ENCODE measurements at regions not wholly inside any gene's neighbourhood (a gene's known extent, or its start where the extent isn't known, plus 50 kb on each side); places are given as distances from the start of the nearest gene placed in this dataset.

GRCh38 chr13:89803839-89804238 is 1543.6 kb upstream of the MIR17HG start:
- no peaks in the 10 kb centered on the region for H3K27me3 ChIP-seq (ENCODE audit: insufficient read depth, low read length)
- H3K4me1 ChIP-seq (ENCODE audit: control insufficient read depth in 1 of 2, insufficient read depth in 2 of 2, low read length in 2 of 2): no peaks in the 10 kb centered on the region
- no peak for ATAC-seq
- H3K9me3 ChIP-seq (ENCODE audit: control insufficient read depth in 1 of 2, insufficient read depth in 1 of 2, low read depth in 1 of 2, low read length in 2 of 2): no peaks in the 10 kb centered on the region
- BruUV-seq (replicated peaks): no TSS peak
- ChIA-PET CTCF (no interaction called here), RAD21 (ENCODE audit: low non-redundant PET in 1 of 2, low total read pairs in 2 of 2, uncharacterized antibody in 2 of 2, unreplicated experiment in 2 of 2) (no interaction called here), POLR2A (no interaction called here)
- no peaks in the 10 kb centered on the region for H3K79me2 ChIP-seq (ENCODE audit: insufficient read depth, low read length)
- H3K36me3 ChIP-seq (ENCODE audit: control insufficient read depth in 1 of 2, insufficient read depth in 2 of 2, low read length in 2 of 2): no peaks in the 10 kb centered on the region
- no peak overlapping the region for H3K9ac ChIP-seq (ENCODE audit: low read length)
- intact Hi-C loops (cut with micrococcal nuclease): no loop called here
- H3K4me3 ChIP-seq (replicated peaks in 1 of 2; ENCODE audit: low read depth in 1 of 2, low read length in 2 of 2): no peak overlapping the region
- H3K27ac ChIP-seq (ENCODE audit: low read depth, low read length): no peak overlapping the region
- no peak overlapping the region for H2AFZ ChIP-seq (ENCODE audit: low read depth, low read length, poor library complexity, severe bottlenecking)
- no peaks in the 10 kb centered on the region for H3K9me2 ChIP-seq (ENCODE audit: insufficient read depth)
- no peaks in the 10 kb centered on the region for H4K20me1 ChIP-seq (ENCODE audit: insufficient read depth)
- DNase-seq (ENCODE audit: low read depth, low spot score): no peak
- TF ChIP-seq FOSL1 (IDR thresholded peaks at IDR 0.05; ENCODE audit: low read depth): no peak
- TF ChIP-seq EZH2 (IDR thresholded peaks at IDR 0.05): no peak
- no peak for TF ChIP-seq YY1 (IDR thresholded peaks at IDR 0.05; ENCODE audit: extremely low read depth, insufficient replicate concordance, low read depth, low read length)
- TF ChIP-seq SRF (IDR thresholded peaks at IDR 0.05; ENCODE audit: low read depth): no peak
- TF ChIP-seq ZFX (IDR thresholded peaks at IDR 0.05): no peak
- TF ChIP-seq EGR1 (IDR thresholded peaks at IDR 0.05; ENCODE audit: low read depth): no peak
- no peak for TF ChIP-seq POLR2A (IDR thresholded peaks at IDR 0.05; ENCODE audit: borderline replicate concordance, extremely low read depth, insufficient read depth, insufficient read length)
- no peak for TF ChIP-seq SP1 (IDR thresholded peaks at IDR 0.05; ENCODE audit: low read depth)
- TF ChIP-seq JUND (IDR thresholded peaks at IDR 0.05): no peak
- no peak for TF ChIP-seq CBX3 (IDR thresholded peaks at IDR 0.05; ENCODE audit: low read depth)
- no peak for TF ChIP-seq ZNF274 (IDR thresholded peaks at IDR 0.05; ENCODE audit: low read depth, low read length)
- TF ChIP-seq ELF1 (IDR thresholded peaks at IDR 0.05; ENCODE audit: borderline replicate concordance, low read depth): no peak
- no peak overlapping the region for H3K4me2 ChIP-seq (ENCODE audit: low read length)

- BruUV-seq (replicated peaks): no TSS peak
These were observed 1540.9 kb upstream of the MIR17HG start for GRCh38 chr13:89806594-89806993.

More at GRCh38 chr13:89806594-89806993, 1540.9 kb upstream of the MIR17HG start:
- H3K9me3 ChIP-seq (ENCODE audit: control insufficient read depth in 1 of 2, insufficient read depth in 1 of 2, low read depth in 1 of 2, low read length in 2 of 2): no peaks in the 10 kb centered on the region
- RAD21 ChIA-PET (ENCODE audit: low non-redundant PET in 1 of 2, low total read pairs in 2 of 2, uncharacterized antibody in 2 of 2, unreplicated experiment in 2 of 2): no interaction called here
- intact Hi-C loops (cut with micrococcal nuclease): no loop called here
- no peak overlapping the region for H3K9ac ChIP-seq (ENCODE audit: low read length)
- no peak overlapping the region for H3K4me2 ChIP-seq (ENCODE audit: low read length)
- H4K20me1 ChIP-seq (ENCODE audit: insufficient read depth): no peaks in the 10 kb centered on the region
- no peak overlapping the region for H3K27ac ChIP-seq (ENCODE audit: low read depth, low read length)
- CTCF ChIA-PET: no interaction called here
- no peaks in the 10 kb centered on the region for H3K27me3 ChIP-seq (ENCODE audit: insufficient read depth, low read length)
- ATAC-seq (no peak), DNase-seq (ENCODE audit: low read depth, low spot score) (no peak)
- no peaks in the 10 kb centered on the region for H3K79me2 ChIP-seq (ENCODE audit: insufficient read depth, low read length)
- TF ChIP-seq EGR1 (IDR thresholded peaks at IDR 0.05; ENCODE audit: low read depth): no peak
- no peak for TF ChIP-seq EZH2 (IDR thresholded peaks at IDR 0.05)
- no peak for TF ChIP-seq TCF7L2 (IDR thresholded peaks at IDR 0.05; ENCODE audit: borderline replicate concordance, extremely low read depth, insufficient read depth, insufficient read length)
- TF ChIP-seq ZFX (IDR thresholded peaks at IDR 0.05): no peak
- TF ChIP-seq YY1 (IDR thresholded peaks at IDR 0.05; ENCODE audit: extremely low read depth, insufficient replicate concordance, low read depth, low read length): no peak
- no peak for TF ChIP-seq SIN3A (IDR thresholded peaks at IDR 0.05; ENCODE audit: low read depth)
- no peak for TF ChIP-seq ELF1 (IDR thresholded peaks at IDR 0.05; ENCODE audit: borderline replicate concordance, low read depth)
- no peak for TF ChIP-seq FOSL1 (IDR thresholded peaks at IDR 0.05; ENCODE audit: low read depth)
- TF ChIP-seq EZH2phosphoT487 (IDR thresholded peaks at IDR 0.05; ENCODE audit: borderline replicate concordance): no peak
- TF ChIP-seq CTCF (IDR thresholded peaks at IDR 0.05 in 2 of 3, conservative IDR thresholded peaks at IDR 0.05 in 1 of 3; ENCODE audit: borderline replicate concordance in 1 of 3, insufficient read depth in 1 of 3, low read depth in 2 of 3, low read length in 2 of 3): no peak
- no peak overlapping the region for H2AFZ ChIP-seq (ENCODE audit: low read depth, low read length, poor library complexity, severe bottlenecking)
- no peaks in the 10 kb centered on the region for H3K36me3 ChIP-seq (ENCODE audit: control insufficient read depth in 1 of 2, insufficient read depth in 2 of 2, low read length in 2 of 2)
- H3K4me1 ChIP-seq (ENCODE audit: control insufficient read depth in 1 of 2, insufficient read depth in 2 of 2, low read length in 2 of 2): no peaks in the 10 kb centered on the region
- H3K4me3 ChIP-seq (replicated peaks in 1 of 2; ENCODE audit: low read depth in 1 of 2, low read length in 2 of 2): no peak overlapping the region
- H3K9me2 ChIP-seq (ENCODE audit: insufficient read depth): no peaks in the 10 kb centered on the region
- POLR2A ChIA-PET: no interaction called here

All from HCT116 (cell line).